Activated effector memory CD4-positive, alpha-beta T cell treated with Interleukin-2 at 50 U/mL for 16 hours (primary cell): ENCODE measurements at regions not wholly inside any gene's neighbourhood (a gene's known extent, or its start where the extent isn't known, plus 50 kb on each side); places are given as distances from the start of the nearest gene placed in this dataset.

ENCODE experiments used
- DNase-seq: peaks from one replicate; pipeline ENCODE4 v3.0.0-alpha.2; 2020

- DNase-seq: no peak
These were observed 78.1 kb upstream of the TBX20 start for GRCh38 chr7:35331730-35332678.

DNA sequence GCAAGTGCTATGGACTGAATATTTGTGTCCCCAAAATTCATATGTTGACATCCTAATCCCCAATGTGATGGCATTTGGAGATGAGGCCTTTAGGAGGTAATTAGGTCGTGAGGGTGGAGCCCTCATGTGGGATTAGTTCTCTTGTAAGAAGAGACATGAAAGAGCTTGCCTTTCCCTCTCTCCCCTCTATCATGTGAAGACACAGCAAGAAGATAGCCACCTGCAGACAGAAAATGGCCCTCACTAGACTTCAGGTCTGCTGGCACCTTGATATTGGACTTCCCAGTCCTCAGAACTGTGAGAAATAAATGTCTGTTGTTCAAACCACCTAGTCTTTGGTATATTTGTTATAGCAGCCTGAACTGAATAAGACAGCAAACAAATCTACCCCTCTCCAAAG lies 75.1 kb upstream of the TBX20 start:
- no peak for DNase-seq

GRCh38 chr7:35319606-35320005 lies 65.7 kb upstream of the TBX20 start:
- DNase-seq: no peak

DNA sequence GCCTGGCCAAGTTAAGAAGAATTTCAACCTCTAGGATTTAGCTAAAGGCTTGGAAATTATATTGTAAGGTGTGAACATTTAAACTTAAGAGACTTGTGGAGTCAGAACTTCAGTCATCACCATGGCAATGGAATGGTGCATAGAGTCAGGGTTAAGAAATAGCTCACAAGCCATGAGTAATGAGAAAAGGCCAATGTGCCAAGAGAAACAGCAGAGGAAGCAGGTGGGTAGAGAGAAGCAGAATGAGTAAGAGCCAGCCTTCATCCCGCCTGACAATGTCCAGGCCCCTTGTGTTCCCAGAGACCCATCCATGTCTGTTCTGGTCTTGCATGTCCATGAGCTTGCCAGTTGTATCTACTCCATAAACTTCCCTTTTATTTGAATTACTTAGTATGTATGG lies 62.6 kb upstream of the TBX20 start:
- no peak for DNase-seq

DNA sequence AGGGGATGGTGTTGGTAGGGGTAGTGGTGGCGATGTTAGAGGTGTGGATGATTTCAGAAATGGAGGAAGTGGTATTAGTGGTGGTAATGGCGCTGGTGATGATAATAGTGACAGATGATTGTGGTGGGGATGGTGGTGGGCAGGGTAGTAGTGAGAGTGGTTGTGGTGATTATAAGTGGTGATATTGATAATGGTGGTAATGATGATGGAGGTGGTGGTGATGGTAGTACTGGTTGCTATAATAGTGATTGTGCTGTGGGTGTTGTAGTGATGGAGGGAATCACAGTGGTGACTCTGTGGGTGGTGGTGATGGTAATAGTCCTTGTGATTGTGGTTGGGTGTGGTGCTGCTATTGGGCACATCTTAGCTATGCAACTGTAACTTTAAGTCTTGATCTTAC lies 61.6 kb upstream of the TBX20 start:
- DNase-seq: no peak

- DNase-seq: no peak
These were observed 60.5 kb upstream of the TBX20 start for GRCh38 chr7:35314354-35314753.

- DNase-seq: no peak
These were observed 59.7 kb upstream of the TBX20 start for GRCh38 chr7:35313575-35313974.
